ENCODE measurements at regions not wholly inside any gene's neighbourhood (a gene's known extent, or its start where the extent isn't known, plus 50 kb on each side); places are given as distances from the start of the nearest gene placed in this dataset.

DNA sequence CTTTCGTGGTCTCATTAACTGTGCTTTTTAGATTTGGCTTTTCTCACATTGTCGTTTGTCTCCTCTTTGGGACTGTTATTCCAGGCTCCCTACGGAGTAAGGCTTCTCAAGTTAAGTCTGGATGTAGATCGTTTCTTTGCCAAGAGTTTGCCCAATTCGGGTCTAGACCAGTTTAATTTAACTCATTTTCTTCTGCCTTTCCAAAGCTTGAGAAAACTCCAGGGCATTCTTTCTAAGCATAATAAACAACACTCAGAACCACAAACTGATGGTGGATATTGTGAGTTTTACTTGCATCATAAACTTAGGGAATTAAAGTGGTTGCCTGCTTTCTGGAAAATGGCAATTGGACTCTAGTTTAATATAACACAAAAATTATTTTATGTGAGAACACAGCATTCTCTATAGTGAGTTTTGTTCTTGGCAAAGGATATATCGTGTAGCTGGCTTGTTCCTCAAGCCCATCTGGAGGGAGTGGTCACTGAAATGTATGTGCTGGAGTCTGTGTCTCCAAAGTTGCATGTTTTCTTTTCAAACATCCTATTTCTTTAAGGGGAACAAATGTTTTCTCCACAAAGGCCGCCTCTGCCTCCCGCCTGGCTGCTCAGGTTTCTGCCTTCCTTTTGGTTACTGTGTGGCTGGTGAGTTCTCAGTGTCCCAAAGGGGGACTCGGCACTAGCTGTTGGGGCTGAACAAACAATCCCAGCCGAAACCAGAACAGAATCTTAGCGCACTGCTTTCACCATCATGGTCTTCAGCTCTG lies 211.3 kb upstream of the FBN2 start:
- TF ChIP-seq, protein P1, sequence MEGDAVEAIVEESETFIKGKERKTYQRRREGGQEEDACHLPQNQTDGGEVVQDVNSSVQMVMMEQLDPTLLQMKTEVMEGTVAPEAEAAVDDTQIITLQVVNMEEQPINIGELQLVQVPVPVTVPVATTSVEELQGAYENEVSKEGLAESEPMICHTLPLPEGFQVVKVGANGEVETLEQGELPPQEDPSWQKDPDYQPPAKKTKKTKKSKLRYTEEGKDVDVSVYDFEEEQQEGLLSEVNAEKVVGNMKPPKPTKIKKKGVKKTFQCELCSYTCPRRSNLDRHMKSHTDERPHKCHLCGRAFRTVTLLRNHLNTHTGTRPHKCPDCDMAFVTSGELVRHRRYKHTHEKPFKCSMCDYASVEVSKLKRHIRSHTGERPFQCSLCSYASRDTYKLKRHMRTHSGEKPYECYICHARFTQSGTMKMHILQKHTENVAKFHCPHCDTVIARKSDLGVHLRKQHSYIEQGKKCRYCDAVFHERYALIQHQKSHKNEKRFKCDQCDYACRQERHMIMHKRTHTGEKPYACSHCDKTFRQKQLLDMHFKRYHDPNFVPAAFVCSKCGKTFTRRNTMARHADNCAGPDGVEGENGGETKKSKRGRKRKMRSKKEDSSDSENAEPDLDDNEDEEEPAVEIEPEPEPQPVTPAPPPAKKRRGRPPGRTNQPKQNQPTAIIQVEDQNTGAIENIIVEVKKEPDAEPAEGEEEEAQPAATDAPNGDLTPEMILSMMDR (IDR thresholded peaks at IDR 0.05; ENCODE audit: poor library complexity, severe bottlenecking), result no peak
- H3K4me1 ChIP-seq (ENCODE audit: insufficient read depth, poor library complexity, severe bottlenecking), result no peaks in the 10 kb centered on the region
- no peaks in the 10 kb centered on the region for H3K36me3 ChIP-seq (ENCODE audit: low read depth)
- ATAC-seq (ENCODE audit: low read depth) (no peak), DNase-seq (ENCODE audit: low spot score) (no peak)
- H3K27ac ChIP-seq (ENCODE audit: poor library complexity, severe bottlenecking), result no peak overlapping the region
- H3K4me3 ChIP-seq (ENCODE audit: severe bottlenecking), result no peak overlapping the region
- no peaks in the 10 kb centered on the region for H3K9me3 ChIP-seq (ENCODE audit: severe bottlenecking)
- H3K27me3 ChIP-seq (ENCODE audit: insufficient read depth, poor library complexity, severe bottlenecking), result peaks cover 17% of the 10 kb centered on the region

- ATAC-seq (ENCODE audit: low read depth) (no peak), DNase-seq (ENCODE audit: low spot score) (no peak)
- TF ChIP-seq, protein P1 (IDR thresholded peaks at IDR 0.05; ENCODE audit: poor library complexity, severe bottlenecking), result no peak
- Histone ChIP-seq H3K4me1 (ENCODE audit: insufficient read depth, poor library complexity, severe bottlenecking) (no peaks in the 10 kb centered on the region), H3K27me3 (ENCODE audit: insufficient read depth, poor library complexity, severe bottlenecking) (peaks cover 17% of the 10 kb centered on the region), H3K36me3 (ENCODE audit: low read depth) (no peaks in the 10 kb centered on the region), H3K9me3 (ENCODE audit: severe bottlenecking) (no peaks in the 10 kb centered on the region), H3K4me3 (ENCODE audit: severe bottlenecking) (no peak overlapping the region), H3K27ac (ENCODE audit: poor library complexity, severe bottlenecking) (no peak overlapping the region)
These were observed 212.1 kb upstream of the FBN2 start for GRCh38 chr5:128750155-128750554.

- Histone ChIP-seq H3K4me3 (ENCODE audit: severe bottlenecking) (no peak overlapping the region), H3K27ac (ENCODE audit: poor library complexity, severe bottlenecking) (no peak overlapping the region), H3K4me1 (ENCODE audit: insufficient read depth, poor library complexity, severe bottlenecking) (no peaks in the 10 kb centered on the region), H3K27me3 (ENCODE audit: insufficient read depth, poor library complexity, severe bottlenecking) (no peaks in the 10 kb centered on the region), H3K36me3 (ENCODE audit: low read depth) (no peaks in the 10 kb centered on the region), H3K9me3 (ENCODE audit: severe bottlenecking) (no peaks in the 10 kb centered on the region)
- DNase-seq (ENCODE audit: low spot score), result no peak
- TF ChIP-seq, protein P1 (IDR thresholded peaks at IDR 0.05; ENCODE audit: poor library complexity, severe bottlenecking), result no peak
- ATAC-seq (ENCODE audit: low read depth), result no peak
These were observed 207.9 kb upstream of the SLC27A6 start for GRCh38 chr5:128757196-128757959.

DNA sequence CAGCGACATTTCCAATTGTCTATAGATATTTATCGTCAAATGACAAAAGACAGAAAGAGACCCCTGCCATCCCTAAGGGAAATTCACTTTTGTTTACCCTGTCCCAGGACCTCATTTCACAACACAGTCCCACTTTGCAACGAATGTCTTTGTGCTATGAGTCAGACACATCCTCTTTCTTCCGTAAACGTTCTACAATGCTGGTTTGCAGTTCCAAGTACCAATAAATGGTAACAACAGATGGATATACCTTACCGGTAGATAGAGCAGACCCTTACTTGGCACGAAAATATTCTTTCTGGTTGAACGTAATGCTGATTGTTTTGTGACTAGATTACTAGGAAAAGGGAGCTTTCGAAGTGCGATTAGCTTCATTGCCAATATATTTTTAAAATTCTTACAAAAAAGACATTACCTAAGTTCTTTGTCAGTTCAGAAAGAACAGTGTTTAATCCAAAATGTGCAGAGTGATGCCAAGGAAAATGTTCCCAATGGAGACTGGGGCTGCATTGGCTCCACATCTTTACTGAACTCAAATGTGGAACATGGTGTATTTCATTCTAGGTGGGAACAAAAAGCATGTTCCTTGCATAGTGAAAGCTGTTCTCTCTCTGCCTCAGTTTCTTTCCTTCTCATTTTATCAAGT lies 202.5 kb upstream of the SLC27A6 start:
- H3K27ac ChIP-seq (ENCODE audit: poor library complexity, severe bottlenecking), result no peak overlapping the region
- no peak overlapping the region for H3K4me3 ChIP-seq (ENCODE audit: severe bottlenecking)
- DNase-seq (ENCODE audit: low spot score) (no peak), ATAC-seq (ENCODE audit: low read depth) (no peak)
- H3K9me3 ChIP-seq (ENCODE audit: severe bottlenecking), result no peaks in the 10 kb centered on the region
- TF ChIP-seq, protein P1 (IDR thresholded peaks at IDR 0.05; ENCODE audit: poor library complexity, severe bottlenecking), result no peak
- H3K36me3 ChIP-seq (ENCODE audit: low read depth), result no peaks in the 10 kb centered on the region
- no peaks in the 10 kb centered on the region for H3K4me1 ChIP-seq (ENCODE audit: insufficient read depth, poor library complexity, severe bottlenecking)
- H3K27me3 ChIP-seq (ENCODE audit: insufficient read depth, poor library complexity, severe bottlenecking), result no peaks in the 10 kb centered on the region
